Spleen (tissue), 7 donors: ENCODE measurements at regions not wholly inside any gene's neighbourhood (a gene's known extent, or its start where the extent isn't known, plus 50 kb on each side); places are given as distances from the start of the nearest gene placed in this dataset.

ENCODE experiments used
- POLR2A ChIP-seq, 3 donors: fragments of 450-650 bp; IDR thresholded peaks; one replicate each; pipeline ENCODE4 v1.5.1; 2017; ENCODE audit warnings: antibody characterized with exemption in 3 of 3, mild to moderate bottlenecking in 1 of 3
- POLR2AphosphoS5 ChIP-seq, 3 donors: sonication (generic); formaldehyde crosslinking; IDR thresholded peaks; one replicate each; pipeline ENCODE4 v1.5.1; 2017; ENCODE audit warnings: antibody characterized with exemption in 3 of 3
- TF ChIP-seq, protein P1 (sequence below), 11 experiments: fragments of 200-600 bp in 7 of 11; fragments of 450-650 bp in 4 of 11; sonication (generic) in 4 of 11; IDR thresholded peaks in 8 of 11; conservative IDR thresholded peaks in 3 of 11; 1 replicate in 7 of 11; 2 replicates in 4 of 11; pipeline versions ENCODE4 v1.4.0 to v1.8.0; 2016 to 2021; ENCODE audit warnings: antibody characterized with exemption in 11 of 11, inconsistent platforms in 4 of 11, mild to moderate bottlenecking in 1 of 11
- donor health status: DM: no; HTN: no; CAD: no; lungs with moderate emphysema.
- donor health status: DM: no; HTN: no; CAD: no.
- donor health status: DM: no; HTN: no; CAD: no.

DNA sequence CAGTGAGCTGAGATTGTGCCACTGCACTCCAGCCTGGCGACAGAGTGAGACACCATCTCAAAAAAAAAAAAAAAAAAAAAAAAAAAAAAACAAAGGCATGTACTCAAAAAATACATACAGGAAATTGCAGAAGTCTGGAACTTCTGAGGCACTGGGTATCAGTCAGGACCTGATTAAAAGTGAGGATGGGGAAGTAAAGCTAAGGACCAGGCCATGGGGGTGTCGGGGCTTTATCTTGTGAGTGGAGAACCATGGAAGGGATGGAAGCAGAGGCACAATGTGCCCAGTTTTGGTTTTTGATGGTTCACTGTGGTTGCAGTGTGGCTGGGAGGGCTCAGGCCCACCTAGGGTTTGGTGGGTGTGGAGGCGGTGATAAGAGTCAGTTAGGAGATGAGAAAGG lies 212.7 kb upstream of the PIK3R1 start:
- TF ChIP-seq, protein P1, sequence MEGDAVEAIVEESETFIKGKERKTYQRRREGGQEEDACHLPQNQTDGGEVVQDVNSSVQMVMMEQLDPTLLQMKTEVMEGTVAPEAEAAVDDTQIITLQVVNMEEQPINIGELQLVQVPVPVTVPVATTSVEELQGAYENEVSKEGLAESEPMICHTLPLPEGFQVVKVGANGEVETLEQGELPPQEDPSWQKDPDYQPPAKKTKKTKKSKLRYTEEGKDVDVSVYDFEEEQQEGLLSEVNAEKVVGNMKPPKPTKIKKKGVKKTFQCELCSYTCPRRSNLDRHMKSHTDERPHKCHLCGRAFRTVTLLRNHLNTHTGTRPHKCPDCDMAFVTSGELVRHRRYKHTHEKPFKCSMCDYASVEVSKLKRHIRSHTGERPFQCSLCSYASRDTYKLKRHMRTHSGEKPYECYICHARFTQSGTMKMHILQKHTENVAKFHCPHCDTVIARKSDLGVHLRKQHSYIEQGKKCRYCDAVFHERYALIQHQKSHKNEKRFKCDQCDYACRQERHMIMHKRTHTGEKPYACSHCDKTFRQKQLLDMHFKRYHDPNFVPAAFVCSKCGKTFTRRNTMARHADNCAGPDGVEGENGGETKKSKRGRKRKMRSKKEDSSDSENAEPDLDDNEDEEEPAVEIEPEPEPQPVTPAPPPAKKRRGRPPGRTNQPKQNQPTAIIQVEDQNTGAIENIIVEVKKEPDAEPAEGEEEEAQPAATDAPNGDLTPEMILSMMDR (IDR thresholded peaks at IDR 0.05 in 8 of 11, conservative IDR thresholded peaks at IDR 0.05 in 3 of 11) = no peak
- TF ChIP-seq POLR2A (IDR thresholded peaks at IDR 0.05) = no peak
- no peak for TF ChIP-seq POLR2AphosphoS5 (IDR thresholded peaks at IDR 0.05)
